Mesenchymal stem cell (in vitro differentiated cells and primary cell): ENCODE measurements at regions not wholly inside any gene's neighbourhood (a gene's known extent, or its start where the extent isn't known, plus 50 kb on each side); places are given as distances from the start of the nearest gene placed in this dataset.

ENCODE experiments used
- DNase-seq: peaks from one replicate; pipeline ENCODE4 v3.0.0-alpha.2; 2013
- H2AFZ ChIP-seq: one replicate; pipeline ENCODE4 v1.6.1; 2013; ENCODE audit warnings: low read depth, mild to moderate bottlenecking, control low read depth, inconsistent platforms, low read length, moderate library complexity
- H2AK5ac ChIP-seq: 2 replicates; pipeline ENCODE4 v1.6.1; 2013; ENCODE audit warnings: low read length, moderate library complexity, mild to moderate bottlenecking, inconsistent platforms; ENCODE audit not compliant: severe bottlenecking
- H2BK120ac ChIP-seq: one replicate; pipeline ENCODE4 v1.6.1; 2013; ENCODE audit warnings: low read depth, mild to moderate bottlenecking, inconsistent platforms, low read length, moderate library complexity
- H2BK12ac ChIP-seq, 2 experiments: one replicate each; pipeline ENCODE4 v1.6.1; 2013; ENCODE audit warnings: inconsistent platforms in 2 of 2, low read length in 2 of 2, mild to moderate bottlenecking in 2 of 2, moderate library complexity in 2 of 2, control low read depth in 1 of 2
- H2BK15ac ChIP-seq: one replicate; pipeline ENCODE4 v1.6.1; 2013; ENCODE audit warnings: mild to moderate bottlenecking, low read depth, inconsistent platforms; ENCODE audit not compliant: poor library complexity, severe bottlenecking
- H2BK5ac ChIP-seq: 2 replicates; pipeline ENCODE4 v1.6.1; 2013; ENCODE audit warnings: low read depth, mild to moderate bottlenecking, low read length, control low read depth, inconsistent platforms; ENCODE audit not compliant: poor library complexity, severe bottlenecking
- H3K14ac ChIP-seq, 2 experiments: one replicate each; pipeline ENCODE4 v1.6.1; 2013; ENCODE audit warnings: inconsistent platforms in 2 of 2, low read length in 2 of 2, control low read depth in 1 of 2, mild to moderate bottlenecking in 1 of 2, moderate library complexity in 1 of 2
- H3K18ac ChIP-seq, 2 experiments: one replicate each; pipeline ENCODE4 v1.6.1; 2013; ENCODE audit warnings: inconsistent platforms in 2 of 2, low read length in 2 of 2, control low read depth in 1 of 2, low read depth in 1 of 2, mild to moderate bottlenecking in 1 of 2
- H3K23ac ChIP-seq, 2 experiments: one replicate each; pipeline ENCODE4 v1.6.1; 2013; ENCODE audit warnings: inconsistent platforms in 2 of 2, low read length in 2 of 2, mild to moderate bottlenecking in 2 of 2, moderate library complexity in 2 of 2, control low read depth in 1 of 2
- H3K27ac ChIP-seq: 2 replicates; pipeline ENCODE4 v1.5.1; 2013; ENCODE audit warnings: mild to moderate bottlenecking, moderate library complexity, low read length, control low read depth, inconsistent platforms; ENCODE audit not compliant: poor library complexity, severe bottlenecking
- H3K27me3 ChIP-seq, 2 experiments: 2 replicates each; pipeline versions ENCODE4 v1.6.1 to v1.7.0; 2013; ENCODE audit warnings: low read length in 2 of 2, mild to moderate bottlenecking in 2 of 2, moderate library complexity in 2 of 2, control low read depth in 1 of 2, inconsistent platforms in 1 of 2; ENCODE audit not compliant: control insufficient read depth in 1 of 2, insufficient read depth in 1 of 2
- H3K36me3 ChIP-seq, 2 experiments: 2 replicates each; pipeline versions ENCODE4 v1.6.1 to v1.7.0; 2013; ENCODE audit warnings: low read length in 2 of 2, control low read depth in 1 of 2, inconsistent platforms in 1 of 2, low read depth in 1 of 2, mild to moderate bottlenecking in 1 of 2; ENCODE audit not compliant: insufficient read depth in 2 of 2, control insufficient read depth in 1 of 2
- H3K4ac ChIP-seq, 2 experiments: one replicate each; pipeline ENCODE4 v1.6.1; 2013; ENCODE audit warnings: inconsistent platforms in 2 of 2, low read length in 2 of 2, mild to moderate bottlenecking in 2 of 2, moderate library complexity in 2 of 2, control low read depth in 1 of 2, low read depth in 1 of 2
- H3K4me1 ChIP-seq: 2 replicates; pipeline ENCODE4 v1.6.1; 2013; ENCODE audit warnings: low read depth, low read length, control low read depth; ENCODE audit not compliant: control insufficient read depth, insufficient read depth
- H3K4me2 ChIP-seq: 2 replicates; pipeline ENCODE4 v1.6.1; 2013; ENCODE audit warnings: low read length, mild to moderate bottlenecking, inconsistent platforms; ENCODE audit not compliant: poor library complexity, severe bottlenecking
- H3K4me3 ChIP-seq, 2 experiments: 2 replicates each; pipeline versions ENCODE4 v1.5.1 to v1.7.0; 2013; ENCODE audit warnings: low read length in 2 of 2, mild to moderate bottlenecking in 2 of 2, control low read depth in 1 of 2, low read depth in 1 of 2; ENCODE audit not compliant: insufficient read depth in 1 of 2
- H3K79me1 ChIP-seq: replicated peaks from 2 replicates; pipeline ENCODE4 v1.6.1; 2013; ENCODE audit warnings: mild to moderate bottlenecking, control low read depth, low read length, inconsistent platforms; ENCODE audit not compliant: poor library complexity, severe bottlenecking
- H3K9ac ChIP-seq: 2 replicates; pipeline ENCODE4 v1.7.0; 2013; ENCODE audit warnings: mild to moderate bottlenecking, low read length, moderate library complexity
- H3K9me3 ChIP-seq: 2 replicates; pipeline ENCODE4 v1.7.0; 2013; ENCODE audit warnings: mild to moderate bottlenecking, low read length; ENCODE audit not compliant: control insufficient read depth
- H4K8ac ChIP-seq: one replicate; pipeline ENCODE4 v1.6.1; 2013; ENCODE audit warnings: inconsistent platforms, mild to moderate bottlenecking, low read length, moderate library complexity
- H4K91ac ChIP-seq: one replicate; pipeline ENCODE4 v1.6.1; 2013; ENCODE audit warnings: mild to moderate bottlenecking, low read length, inconsistent platforms
- WGBS: methylation state at CpG from one replicate; pipeline ENCODE4 v1.1.7; 2013; ENCODE audit warnings: mixed read lengths; 5-methylcytosine and 5-hydroxymethylcytosine counted together

DNA sequence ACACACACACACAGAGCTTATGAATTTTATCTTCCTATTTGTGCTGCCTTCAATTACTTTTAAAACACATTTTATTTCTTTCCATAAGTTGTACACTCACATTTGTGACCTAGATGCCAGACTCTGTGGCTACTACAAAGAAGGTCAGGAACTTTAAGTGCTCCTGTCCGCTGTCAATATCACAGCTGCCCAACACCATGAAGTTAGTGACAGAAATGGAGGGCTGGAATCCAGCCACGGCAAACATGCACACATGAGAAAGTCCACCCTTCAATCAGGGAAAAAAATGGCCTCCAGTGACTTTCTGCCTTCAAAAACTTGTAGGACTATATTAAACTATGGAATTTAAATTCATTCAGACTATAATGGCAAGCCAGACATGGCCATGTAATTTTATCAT is 334.4 kb upstream of the FSTL5 start:
- peak; percentile 2 for DNase-seq
- Histone ChIP-seq H3K4me3 (no peak overlapping the region), H2AK5ac (no peak overlapping the region), H4K8ac (no peak overlapping the region), H2BK5ac (no peak overlapping the region), H3K9me3 (no peaks in the 10 kb centered on the region), H3K36me3 (no peaks in the 10 kb centered on the region), H3K14ac (no peak overlapping the region), H2BK12ac (no peak overlapping the region), H2BK15ac (no peak overlapping the region), H3K18ac (no peak overlapping the region), H2AFZ (no peak overlapping the region), H2BK120ac (no peak overlapping the region), H4K91ac (no peak overlapping the region), H3K23ac (no peak overlapping the region), H3K9ac (peak overlapping the region; percentile 37), H3K27me3 (no peaks in the 10 kb centered on the region), H3K79me1 (no peaks in the 10 kb centered on the region), H3K27ac (no peak overlapping the region), H3K4me1 (no peaks in the 10 kb centered on the region), H3K4me2 (no peak overlapping the region), H3K4ac (no peak overlapping the region)
- 74% methylated on average over 2 of the region's 2 CpGs for WGBS

DNA sequence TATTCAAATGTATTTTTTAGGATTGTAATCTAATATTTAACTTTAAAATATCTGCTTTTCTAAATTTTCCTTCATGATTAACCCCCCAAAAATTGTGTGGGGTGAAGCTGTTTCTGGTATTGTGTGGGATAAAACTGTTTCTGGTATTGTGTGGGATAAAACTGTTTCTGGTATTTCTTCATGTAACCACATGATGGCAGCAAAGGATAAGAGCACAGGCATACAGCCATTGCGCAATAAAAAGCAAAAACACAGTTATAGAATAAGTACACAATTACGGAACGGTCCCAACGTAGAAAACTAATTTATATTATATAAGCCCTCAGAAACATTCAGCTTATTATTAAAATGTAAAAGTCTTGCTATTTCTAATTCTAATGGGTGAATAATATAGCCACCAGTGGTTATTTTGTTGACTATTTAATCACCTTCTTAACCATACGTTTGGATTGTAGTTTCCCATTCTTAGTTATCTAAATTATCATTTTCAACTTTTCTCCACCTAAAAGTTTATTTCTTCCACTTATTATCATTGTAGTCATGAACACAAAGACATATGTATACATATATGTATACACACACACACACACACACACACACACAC is 333.9 kb upstream of the FSTL5 start:
- Histone ChIP-seq H3K79me1 (no peaks in the 10 kb centered on the region), H2BK15ac (no peak overlapping the region), H3K4ac (no peak overlapping the region), H3K18ac (no peak overlapping the region), H2BK12ac (no peak overlapping the region), H3K9ac (peak overlapping the region; percentile 37), H3K27ac (no peak overlapping the region), H2BK120ac (no peak overlapping the region), H3K14ac (no peak overlapping the region), H3K23ac (no peak overlapping the region), H2BK5ac (no peak overlapping the region), H2AK5ac (no peak overlapping the region), H3K27me3 (no peaks in the 10 kb centered on the region), H4K91ac (no peak overlapping the region), H3K4me2 (no peak overlapping the region), H3K36me3 (no peaks in the 10 kb centered on the region), H3K9me3 (no peaks in the 10 kb centered on the region), H2AFZ (no peak overlapping the region), H4K8ac (no peak overlapping the region), H3K4me3 (no peak overlapping the region), H3K4me1 (no peaks in the 10 kb centered on the region)
- DNase-seq = peak; percentile 57
- WGBS = 50% methylated on average over 1 of the region's 5 CpGs

GRCh38 chr4:162494935-162495334 is 331.1 kb upstream of the FSTL5 start:
- Histone ChIP-seq H4K91ac (no peak overlapping the region), H3K4ac (no peak overlapping the region), H4K8ac (no peak overlapping the region), H3K9ac (no peak overlapping the region), H3K79me1 (no peaks in the 10 kb centered on the region), H3K14ac (no peak overlapping the region), H2BK12ac (no peak overlapping the region), H3K4me1 (no peaks in the 10 kb centered on the region), H3K27me3 (no peaks in the 10 kb centered on the region), H3K27ac (no peak overlapping the region), H3K18ac (no peak overlapping the region), H3K9me3 (no peaks in the 10 kb centered on the region), H2AK5ac (no peak overlapping the region), H2BK15ac (no peak overlapping the region), H3K23ac (no peak overlapping the region), H3K4me3 (no peak overlapping the region), H3K36me3 (no peaks in the 10 kb centered on the region), H2AFZ (no peak overlapping the region), H3K4me2 (no peak overlapping the region), H2BK120ac (no peak overlapping the region), H2BK5ac (no peak overlapping the region)
- no peak for DNase-seq
- 93% methylated on average over 2 of the region's 2 CpGs for WGBS

- Histone ChIP-seq H3K79me1 (no peaks in the 10 kb centered on the region), H2BK12ac (no peak overlapping the region), H4K91ac (no peak overlapping the region), H2BK15ac (peak overlapping the region; percentile 67), H3K4ac (no peak overlapping the region), H3K27me3 (no peaks in the 10 kb centered on the region), H2AK5ac (no peak overlapping the region), H3K18ac (peak overlapping the region in 1 of 2 experiments; percentile 33), H3K4me2 (no peak overlapping the region), H3K4me3 (no peak overlapping the region), H2BK120ac (no peak overlapping the region), H3K4me1 (peaks cover 1% of the 10 kb centered on the region), H3K36me3 (no peaks in the 10 kb centered on the region), H3K9ac (no peak overlapping the region), H4K8ac (peak overlapping the region; percentile 37), H3K14ac (no peak overlapping the region), H2AFZ (no peak overlapping the region), H2BK5ac (no peak overlapping the region), H3K27ac (no peak overlapping the region), H3K9me3 (no peaks in the 10 kb centered on the region), H3K23ac (no peak overlapping the region)
- peak; percentile 77 for DNase-seq
- 30% methylated on average over 5 of the region's 6 CpGs for WGBS
Measured at GRCh38 chr4:162485486-162485885, 321.7 kb upstream of the FSTL5 start.
